Suppressor macrophage (primary cell): ENCODE measurements at regions not wholly inside any gene's neighbourhood (a gene's known extent, or its start where the extent isn't known, plus 50 kb on each side); places are given as distances from the start of the nearest gene placed in this dataset.

ENCODE experiments used
- DNase-seq, 4 experiments: peaks; one replicate each; pipeline ENCODE4 v3.0.0-alpha.2; 2020 to 2022

DNA sequence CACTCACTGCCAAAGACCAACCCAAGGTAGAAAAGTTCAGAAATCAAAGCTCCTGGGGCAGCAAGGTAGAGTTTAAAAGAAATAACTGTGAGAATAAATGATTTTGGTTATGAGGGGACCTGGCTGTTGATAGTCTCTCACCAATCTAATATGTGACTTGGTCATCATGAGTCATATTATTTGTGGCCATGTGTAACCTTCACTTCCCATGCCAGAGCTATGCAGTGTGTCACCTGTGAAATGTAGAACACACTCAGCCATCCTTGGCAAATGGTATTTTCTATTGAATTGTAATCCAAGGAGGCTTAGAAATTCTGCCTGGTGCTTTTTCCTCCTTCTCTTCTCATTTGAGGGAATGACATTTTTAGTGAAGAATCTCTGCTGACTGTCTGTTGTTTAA lies 184.2 kb upstream of the STAC start:
- DNase-seq, result no peak

DNA sequence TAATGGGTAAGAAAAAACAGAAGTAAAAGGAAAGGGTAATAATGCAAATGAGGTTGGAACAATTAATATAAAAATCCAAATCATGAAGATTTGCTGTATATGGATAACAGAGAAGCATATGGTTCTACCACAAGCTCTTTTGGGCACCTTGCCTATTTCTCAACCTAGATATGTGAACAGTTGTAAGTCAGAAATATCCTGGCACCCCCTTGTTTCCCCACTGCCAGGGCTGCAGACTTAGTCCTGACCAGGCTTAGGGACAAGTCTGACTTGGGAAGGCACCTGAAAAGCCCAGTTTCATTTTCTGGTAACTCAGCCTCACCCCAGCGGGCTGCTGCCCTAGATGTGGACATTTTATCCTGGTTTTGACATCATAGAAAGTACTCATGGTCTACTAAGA lies 183.2 kb upstream of the STAC start:
- DNase-seq, result no peak

DNA sequence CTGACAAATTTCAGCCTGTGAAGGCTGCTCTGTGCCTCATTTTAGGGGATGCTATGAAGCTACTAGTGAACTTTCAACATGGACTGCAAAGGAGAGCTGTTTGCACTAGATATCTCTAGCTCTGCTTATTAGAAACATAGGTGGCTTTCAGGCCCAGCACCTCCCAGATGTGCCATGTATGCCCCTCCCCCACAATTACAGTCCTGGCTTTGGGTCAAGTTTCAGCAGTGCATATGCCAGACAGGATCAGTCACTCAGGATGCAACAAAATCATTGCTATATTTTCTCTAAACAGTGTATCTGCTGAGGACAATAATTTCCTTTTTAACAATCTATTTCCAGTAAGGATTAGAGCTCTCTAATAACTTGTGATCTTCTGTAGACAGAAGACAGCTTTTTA lies 178.8 kb upstream of the STAC start:
- no peak for DNase-seq

DNA sequence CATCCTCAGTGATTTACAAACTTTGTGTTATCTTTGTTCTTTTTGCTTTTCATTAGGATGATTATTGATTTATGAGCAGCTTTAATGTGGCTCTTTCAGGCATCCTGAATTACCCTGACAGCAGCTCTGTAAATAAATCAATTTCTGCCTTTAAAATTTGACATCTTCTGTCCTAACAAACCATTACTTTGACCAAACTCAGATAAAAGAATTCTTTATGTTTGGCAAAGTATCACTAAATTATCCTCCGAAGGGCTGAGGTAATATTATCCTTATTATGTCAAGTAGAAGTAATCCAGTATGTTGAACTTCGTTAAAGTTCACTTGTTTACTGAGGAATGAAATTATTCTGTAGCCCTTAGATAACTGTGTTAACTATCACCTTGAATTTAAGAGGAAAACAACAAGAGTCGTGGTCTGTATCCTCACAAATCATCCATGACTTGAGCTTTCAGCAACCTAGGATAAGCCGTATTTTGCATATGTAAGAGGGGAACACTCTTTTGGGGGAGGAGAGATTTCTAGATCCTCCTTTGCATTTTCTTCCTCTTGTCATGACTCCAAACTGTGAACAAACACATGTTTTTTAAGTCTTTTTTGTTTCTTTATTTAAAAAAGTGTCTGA lies 173.2 kb upstream of the STAC start:
- no peak for DNase-seq

DNA sequence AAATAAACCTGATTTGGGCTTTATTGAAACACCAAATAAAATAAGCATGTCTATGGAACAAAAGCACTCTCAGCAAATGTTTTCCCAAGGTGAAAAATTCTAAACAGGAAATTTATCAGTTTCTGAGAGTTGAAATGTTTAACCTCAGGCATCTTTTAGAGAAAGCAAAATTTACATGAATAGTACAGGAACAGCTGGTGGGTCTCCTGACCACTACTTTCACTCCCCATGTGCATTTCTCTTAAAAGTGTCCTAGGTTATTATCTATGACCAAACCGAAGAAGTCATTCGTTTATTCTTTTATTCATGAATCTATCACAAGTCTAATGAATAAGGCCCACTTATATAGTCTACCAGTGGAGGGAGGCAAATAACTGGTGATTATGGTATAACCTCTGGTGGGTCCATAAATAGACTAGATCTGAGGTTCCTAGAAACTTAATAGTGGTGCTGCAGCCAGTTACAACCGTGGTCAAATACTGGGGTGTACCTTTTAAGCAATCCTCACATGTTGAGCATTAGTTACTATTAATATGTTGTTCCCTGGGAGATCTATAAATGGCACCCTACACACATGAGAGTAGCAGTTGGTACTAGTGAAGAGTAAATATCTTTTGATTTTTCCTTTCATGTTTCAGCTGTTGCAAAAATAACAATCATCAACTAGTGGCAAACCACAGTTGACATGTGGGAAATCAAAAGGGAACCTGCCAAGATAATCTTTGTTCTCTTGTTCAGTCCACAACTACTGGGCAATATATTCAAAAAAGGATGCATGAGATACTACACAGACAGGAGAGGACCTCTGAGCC lies 169.3 kb upstream of the STAC start:
- DNase-seq, result no peak

DNA sequence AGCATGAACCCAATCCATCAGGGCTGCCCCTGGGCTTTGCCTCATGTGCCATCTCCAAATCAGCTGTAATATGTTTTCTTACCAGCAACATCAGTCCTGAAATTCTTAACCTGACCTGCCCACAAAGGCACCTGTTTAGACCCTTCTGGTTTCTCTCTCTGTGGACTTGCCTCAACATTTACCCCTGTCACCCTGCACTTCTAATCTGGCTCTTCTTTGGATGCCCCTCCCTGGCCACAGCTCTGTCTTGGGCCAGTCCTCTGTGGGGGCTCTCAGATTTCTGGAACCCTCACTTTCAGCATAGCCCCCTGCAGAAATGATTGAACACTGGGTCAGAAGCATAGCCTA lies 168.7 kb upstream of the STAC start:
- DNase-seq, result no peak

DNA sequence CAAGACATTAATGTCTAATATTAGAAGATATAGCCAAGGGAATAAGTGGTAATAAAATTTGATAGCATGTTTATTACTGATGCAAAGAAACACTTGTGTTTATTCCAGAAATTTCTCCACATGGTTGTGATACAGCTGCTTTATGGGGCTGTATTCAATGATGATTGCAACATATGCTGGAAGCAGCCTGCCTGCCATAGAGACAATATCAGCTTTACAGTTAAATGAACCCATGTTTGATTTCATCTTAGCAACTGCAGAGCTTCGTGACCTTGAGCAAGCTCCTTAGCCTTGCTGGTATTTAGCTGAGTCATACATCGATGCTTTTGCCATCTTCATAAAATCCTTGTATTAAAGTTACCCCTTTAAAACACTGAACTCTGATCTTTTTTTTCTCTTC lies 168.1 kb upstream of the STAC start:
- DNase-seq, result no peak

DNA sequence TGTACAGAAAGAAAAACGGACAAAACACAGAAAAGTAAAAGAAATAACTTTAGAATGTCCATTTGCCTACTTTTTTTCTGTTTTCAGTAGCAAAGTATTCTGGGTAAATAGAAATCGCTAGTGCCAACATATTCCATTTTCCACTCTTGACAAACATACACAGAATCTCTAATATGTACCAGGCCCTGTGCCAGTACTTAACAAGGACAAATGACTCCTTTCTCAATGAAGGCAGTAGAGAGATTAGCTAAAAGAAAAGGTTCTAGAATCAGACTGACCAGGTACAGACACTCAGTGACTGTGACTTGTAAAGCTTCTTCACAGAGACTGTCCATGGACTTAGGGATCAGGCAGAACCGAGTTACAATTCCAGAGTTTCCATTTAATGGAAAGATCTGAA lies 165.8 kb upstream of the STAC start:
- DNase-seq, result no peak

DNA sequence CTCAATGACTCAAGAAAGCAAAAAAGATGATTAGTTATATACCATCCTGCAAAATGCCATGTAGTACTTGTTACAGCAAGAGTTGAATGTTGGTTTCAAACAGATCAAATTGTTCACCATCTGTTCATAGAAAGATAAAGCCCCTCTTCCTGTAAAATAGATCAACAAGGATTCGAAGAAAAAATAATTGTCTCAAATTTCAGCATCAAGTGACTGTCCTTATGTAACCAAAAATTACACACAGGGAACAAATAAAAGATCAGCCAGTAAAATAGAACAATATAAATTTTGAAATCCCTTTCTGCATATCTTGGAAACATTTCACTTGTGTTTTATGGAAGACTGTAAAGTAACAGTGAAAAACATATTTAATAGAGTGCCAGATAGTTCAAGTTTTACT lies 165.1 kb upstream of the STAC start:
- no peak for DNase-seq

DNA sequence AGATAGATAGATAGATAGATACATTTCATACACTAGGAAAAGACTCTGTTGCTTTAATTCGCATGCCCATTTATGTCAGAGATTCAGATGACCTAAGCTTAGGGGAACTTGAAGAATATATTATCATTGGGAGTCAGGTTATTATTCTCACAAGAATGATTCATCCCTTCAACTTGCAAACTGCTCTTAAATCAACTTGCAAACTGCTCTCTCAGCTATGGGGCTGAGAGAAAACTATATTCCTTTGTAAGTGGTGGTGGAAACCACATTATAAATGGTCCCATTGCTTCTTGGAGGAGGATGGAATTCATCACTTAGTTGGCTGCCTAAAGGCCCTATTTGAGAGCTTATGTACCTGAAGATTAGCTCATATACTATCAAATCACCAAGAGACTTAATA lies 160.9 kb upstream of the STAC start:
- no peak for DNase-seq

DNA sequence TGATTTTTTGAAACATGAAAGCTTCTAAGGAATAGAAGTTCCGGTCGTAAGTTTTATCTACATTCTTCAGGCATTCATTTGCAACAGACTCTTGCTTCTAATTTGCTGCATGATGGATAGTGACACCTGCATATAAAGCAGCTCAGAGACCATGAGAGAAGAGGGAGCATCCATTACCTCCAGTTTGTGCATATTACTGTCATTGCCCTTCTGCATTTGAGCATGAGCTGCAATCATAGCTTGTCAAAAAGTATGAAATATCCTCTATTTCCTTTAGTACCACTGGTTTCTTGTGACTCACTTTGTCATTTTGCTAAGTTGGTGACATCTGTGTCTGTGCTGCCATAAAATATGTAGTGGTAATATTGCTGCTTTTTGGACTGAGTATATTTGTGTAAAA lies 160.1 kb upstream of the STAC start:
- no peak for DNase-seq

DNA sequence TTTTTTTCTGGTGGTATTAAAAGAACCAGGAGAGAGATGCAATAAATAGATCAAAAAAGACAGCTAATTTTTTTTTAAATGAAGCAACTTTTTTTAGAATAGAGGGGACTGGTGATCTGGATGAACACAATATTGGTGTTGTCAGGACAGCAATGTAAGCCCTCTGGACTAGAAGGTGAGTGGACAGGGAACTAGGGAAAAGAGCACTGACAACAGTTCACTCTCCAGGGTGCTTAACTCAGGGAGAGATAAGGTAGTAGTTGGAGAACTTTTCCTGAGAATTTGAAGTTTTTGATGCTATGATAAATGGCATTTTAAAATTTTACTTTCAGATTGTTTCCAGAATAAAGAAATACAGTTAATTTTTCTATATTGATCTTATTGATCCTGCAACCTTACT lies 158.3 kb upstream of the STAC start:
- no peak for DNase-seq

DNA sequence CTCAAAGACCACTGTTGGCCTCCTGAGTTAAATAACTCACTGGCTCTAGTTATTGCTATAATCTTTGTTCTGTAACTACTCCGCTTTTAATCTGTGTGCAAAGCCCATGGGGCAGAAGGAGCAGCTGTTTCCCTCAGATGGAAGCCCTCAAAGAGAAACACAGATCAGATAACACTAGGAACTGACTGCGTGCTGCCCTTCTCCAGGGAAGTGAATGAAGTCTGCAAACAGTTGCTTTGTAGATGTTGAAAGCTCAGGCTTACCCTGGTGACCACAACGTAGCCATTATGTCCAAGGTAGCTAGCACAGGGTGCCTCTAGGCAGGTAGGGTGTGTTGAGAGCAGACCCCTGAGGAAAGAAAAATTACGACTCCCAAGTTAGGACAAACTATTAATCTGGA lies 152.3 kb upstream of the STAC start:
- no peak for DNase-seq

DNA sequence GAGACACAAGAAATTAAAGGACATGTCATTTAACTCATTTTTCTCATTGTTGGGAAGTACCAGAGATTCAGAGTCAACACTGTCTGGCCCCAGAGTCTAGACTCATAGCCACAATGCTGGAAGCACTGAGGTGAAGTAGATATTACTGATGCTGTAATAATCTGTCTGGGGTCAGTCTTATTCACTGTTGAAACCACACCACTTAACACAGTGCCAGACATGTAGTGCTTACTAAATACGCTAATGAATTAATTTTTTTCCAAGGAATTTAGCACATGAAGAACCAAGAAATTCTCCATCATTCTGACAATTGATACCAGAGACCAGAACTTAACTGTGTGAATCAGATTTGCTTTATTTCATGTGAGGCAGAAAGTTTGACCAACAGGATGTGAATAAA lies 150.8 kb upstream of the STAC start:
- no peak for DNase-seq

DNA sequence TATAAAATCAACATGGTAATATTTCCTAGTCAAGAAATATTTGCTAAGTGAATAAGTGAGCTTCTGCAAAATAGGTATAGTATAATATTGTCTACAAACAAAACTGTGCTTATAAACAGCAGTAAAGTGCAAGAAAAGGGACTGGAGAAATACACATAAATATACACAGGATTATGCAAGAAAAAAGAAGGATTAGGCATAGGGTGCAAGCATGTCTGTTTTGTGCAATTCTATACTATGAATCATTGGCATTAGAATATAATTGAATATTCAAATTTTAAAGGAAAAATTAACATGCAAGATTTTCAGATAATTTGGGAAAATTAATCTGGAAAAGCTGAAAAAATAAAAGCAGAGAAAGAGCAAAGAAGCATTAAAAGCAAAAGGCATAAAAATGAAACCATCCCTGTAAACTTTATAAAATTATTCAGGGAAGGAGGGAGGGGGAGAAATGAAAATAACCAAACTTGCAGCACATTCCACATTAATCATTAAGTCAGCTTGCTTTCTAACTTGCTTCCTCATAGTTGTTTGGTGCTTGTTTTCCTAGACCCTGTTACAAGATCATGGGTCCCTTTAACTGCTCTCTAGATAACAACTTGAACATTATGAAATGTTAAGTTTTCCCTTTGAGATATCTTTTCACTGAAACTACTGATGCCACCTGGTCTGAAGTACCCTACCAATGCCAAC lies 147.4 kb upstream of the STAC start:
- no peak for DNase-seq

DNA sequence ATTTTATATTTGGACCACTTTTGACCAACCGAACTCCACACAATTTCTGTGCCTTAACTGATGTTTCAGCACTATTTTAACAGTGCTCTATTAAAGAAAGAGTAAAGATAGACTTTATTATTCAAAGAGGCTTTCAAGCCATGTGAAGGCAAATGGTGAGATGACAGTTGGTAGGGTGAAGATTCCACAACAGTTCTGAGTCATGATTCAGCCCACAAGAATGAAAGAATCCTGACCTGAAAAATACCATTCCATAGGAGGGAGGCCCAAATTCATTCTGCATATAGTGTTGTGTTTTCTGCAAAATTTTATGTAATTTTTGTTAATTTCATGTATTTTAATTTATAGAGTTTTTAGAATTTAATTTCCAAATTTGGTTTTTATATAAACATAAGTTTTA lies 135.6 kb upstream of the STAC start:
- no peak for DNase-seq

DNA sequence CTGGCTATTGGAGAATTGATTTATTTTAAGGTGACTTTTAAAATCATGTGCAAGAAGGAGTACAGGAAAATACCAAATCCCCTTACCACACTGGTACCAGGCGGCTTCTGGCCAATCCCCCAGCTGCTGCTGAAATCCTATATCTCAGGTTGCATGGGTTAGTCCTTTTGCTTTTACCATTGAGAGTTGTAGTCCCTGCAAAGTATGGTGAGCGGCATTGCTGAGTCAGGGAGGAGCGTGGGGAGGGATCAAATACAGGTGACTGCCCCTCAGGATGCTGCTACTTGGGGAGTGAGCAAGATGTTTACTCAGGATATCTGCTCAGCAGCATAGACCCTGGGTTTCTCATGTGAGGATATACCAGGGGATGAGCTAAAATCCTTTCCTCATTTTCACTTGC lies 131.9 kb upstream of the STAC start:
- DNase-seq, result no peak

DNA sequence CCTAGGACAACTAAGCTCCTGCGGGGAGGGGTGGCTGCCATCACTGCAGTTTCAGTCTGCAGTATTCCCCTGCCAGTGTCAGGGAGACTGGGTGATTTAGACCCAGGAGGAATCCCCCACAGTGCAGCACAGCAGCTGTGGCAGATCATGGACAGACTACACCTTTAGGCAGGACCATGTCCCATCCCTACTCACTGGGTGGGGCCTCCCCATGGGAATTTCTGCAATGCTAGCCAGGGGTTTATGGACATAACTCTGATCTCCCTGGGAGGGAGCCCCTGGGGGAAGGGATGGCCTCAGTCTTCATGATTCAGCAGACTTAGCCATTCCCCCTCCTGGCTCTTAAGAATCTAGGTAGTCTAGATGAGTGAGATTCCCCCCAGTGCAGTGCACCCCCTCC lies 130.1 kb upstream of the STAC start:
- DNase-seq, result no peak

DNA sequence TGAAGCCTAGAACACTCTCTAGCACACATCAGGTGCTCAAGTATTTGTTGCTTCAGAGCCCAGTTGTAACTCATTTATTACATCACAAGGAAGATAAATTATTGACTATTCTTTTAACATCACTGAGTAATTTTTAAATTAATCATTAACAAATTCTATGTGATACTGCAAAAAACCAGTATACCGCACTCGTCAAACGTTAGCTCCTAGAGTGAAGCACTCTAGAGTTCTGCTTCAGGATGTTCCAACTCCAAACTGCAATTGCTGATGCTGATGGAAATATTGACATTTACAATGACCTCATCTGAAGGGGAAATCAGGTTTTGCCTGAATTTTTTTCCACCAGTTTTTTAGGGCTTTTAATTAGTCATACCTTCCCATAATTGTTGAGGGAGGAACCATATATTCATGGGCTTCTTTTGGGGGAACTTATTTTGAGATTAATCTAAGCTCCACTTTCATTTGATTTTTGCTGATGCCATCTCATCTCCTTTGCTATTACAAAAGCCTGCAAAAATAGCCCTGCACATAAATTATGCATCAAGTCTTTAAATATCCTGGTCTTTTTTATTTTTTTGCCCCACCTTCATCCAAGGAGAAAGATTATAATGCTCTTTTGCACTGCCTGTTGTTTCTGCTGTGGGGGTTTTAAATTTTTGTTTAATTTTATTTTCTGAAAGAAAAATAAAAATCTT lies 123.0 kb upstream of the STAC start:
- DNase-seq, result no peak

DNA sequence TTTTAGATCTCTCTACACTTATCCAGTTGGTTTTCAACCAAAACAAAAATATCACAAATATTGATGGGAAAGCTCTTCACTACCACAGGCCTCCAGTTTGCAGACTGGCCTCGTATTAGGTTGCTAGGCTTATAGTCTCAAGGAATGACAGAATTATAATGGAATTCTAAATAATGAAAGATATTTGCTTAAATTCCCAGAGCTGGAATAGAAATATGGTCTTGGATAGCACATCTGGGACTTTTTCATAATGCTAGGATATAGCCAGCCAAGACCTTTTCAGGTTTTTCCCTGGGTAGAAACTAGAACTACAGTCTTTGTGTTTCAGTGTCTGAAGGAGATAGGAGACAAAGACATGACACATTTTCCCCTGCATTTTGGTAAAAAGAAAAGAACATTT lies 121.9 kb upstream of the STAC start:
- no peak for DNase-seq

DNA sequence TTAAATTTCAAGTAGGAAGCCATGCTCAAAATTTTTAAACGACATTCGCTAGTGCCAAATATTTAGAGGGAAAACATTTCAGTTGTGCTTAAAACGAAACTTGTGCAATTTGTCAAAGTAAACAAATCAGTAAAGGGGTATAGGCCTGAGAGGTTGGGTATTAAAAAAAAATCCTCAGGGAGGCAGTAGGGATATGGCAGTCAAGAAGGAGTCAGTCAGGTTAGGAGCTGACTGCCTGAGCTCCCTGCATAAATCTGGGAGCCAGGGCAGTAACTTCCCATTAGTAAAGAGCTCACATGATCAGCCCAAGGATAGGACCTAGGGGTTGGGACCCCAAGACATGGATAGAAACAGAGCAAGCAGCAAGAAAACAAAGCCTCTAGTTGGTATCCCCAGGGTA lies 120.7 kb upstream of the STAC start:
- no peak for DNase-seq

DNA sequence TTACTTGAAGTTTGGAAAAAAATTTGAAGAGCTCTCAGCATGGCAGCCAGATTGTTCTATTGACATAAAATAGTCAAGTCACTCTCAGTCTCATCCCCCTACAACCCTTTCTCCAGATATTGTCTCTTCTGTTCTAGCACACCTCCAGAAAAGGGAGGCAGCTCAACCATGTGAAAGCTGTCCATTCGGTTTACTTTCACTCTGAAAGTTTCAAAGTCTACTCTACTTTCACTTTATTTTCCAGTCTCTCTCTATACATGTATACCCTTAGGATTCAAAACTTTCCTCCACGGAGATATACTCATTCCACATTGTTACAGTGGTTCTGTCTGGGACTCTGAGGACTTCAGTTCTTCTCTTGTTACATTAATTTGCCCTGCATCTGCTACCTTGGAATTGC lies 111.0 kb upstream of the STAC start:
- no peak for DNase-seq

DNA sequence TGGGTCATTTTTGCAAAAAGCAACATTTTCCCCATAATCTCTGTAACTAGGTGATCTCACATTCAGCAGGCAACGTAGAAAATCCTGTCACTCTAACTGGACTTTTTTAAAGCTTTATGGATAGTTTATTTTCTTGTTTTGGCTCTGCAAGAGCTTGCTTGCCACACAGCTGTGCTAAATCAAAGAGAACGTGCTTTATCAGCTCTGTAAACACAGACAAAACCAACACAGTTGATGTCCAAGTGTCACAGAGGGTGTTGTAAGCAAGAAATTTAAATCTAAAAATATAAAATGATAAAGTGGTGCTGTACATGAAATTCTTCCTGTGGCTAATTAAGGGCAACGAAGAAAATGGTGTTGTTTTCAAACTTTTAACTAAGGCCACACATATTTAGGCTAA lies 97.5 kb upstream of the STAC start:
- no peak for DNase-seq

DNA sequence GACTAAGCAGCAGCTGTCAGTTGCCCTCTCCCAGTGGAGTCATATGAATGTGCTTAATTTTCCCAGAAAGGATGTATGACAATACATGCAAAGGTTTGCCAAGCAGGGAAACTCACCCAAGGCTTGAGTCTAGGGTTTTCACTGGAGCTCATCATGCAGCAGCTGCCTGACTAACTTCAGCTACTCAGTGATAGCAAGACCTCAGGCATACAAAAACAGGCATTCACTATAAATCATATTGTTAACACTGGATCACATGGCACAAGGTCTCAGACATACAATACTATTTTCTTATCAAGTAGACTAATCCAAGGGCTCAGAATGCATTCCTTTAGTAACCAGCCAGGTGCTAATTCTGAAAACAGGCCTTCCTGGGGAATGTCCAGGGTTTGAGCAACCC lies 85.0 kb upstream of the STAC start:
- DNase-seq, result no peak
